ENCODE measurements at regions not wholly inside any gene's neighbourhood (a gene's known extent, or its start where the extent isn't known, plus 50 kb on each side); places are given as distances from the start of the nearest gene placed in this dataset.
A peak's percentile ranks its signal among the peaks of the same experiment; 100 is the strongest.

- Histone ChIP-seq H3K27ac (peak overlapping the region; percentile 3 to 19), H3K27me3 (replicated peaks; ENCODE audit: insufficient read depth) (no peaks in the 10 kb centered on the region), H3K36me3 (no peaks in the 10 kb centered on the region), H3K9me3 (no peaks in the 10 kb centered on the region), H3K4me1 (replicated peaks) (no peaks in the 10 kb centered on the region), H3K4me3 (no peak overlapping the region)
- intact Hi-C loops (cut with DNase I): no loop called here
- TF ChIP-seq POLR2AphosphoS5 (IDR thresholded peaks at IDR 0.05): no peak
- WGBS: 79% methylated on average over 2 of the region's 2 CpGs
- no peak for DNase-seq (ENCODE audit: low spot score)
These were observed 50.4 kb upstream of the ARHGAP20 start for GRCh38 chr11:110762590-110762989.

Small RNA genes lying in the stretch of these regions (small RNA-seq; reads per million reads assigned to genes)
- gene AP002963.1: 0 reads per million in 2 donors
- 0 to 0.10 reads per million in 2 donors for gene RNA5SP350
